SK-N-SH treated with all-trans-retinoic acid at 6 μM for 48 hours (cell line): ENCODE measurements at regions not wholly inside any gene's neighbourhood (a gene's known extent, or its start where the extent isn't known, plus 50 kb on each side); places are given as distances from the start of the nearest gene placed in this dataset.

ENCODE experiments used
- ARNTL ChIP-seq: fragments of 450-650 bp; formaldehyde crosslinking; IDR thresholded peaks from 2 replicates; pipeline ENCODE4 v1.5.0; 2020; ENCODE audit warnings: low read depth, mild to moderate bottlenecking, moderate library complexity, borderline replicate concordance
- GLIS3 ChIP-seq: fragments of 250-450 bp; sonication (Bioruptor Pico); IDR thresholded peaks from 2 replicates; pipeline ENCODE4 v1.5.0; 2020; ENCODE audit warnings: mild to moderate bottlenecking, moderate library complexity
- PATZ1 ChIP-seq: fragments of 250-450 bp; sonication (Bioruptor Pico); IDR thresholded peaks from 2 replicates; pipeline ENCODE4 v1.8.0; 2020; ENCODE audit warnings: mild to moderate bottlenecking, moderate library complexity, borderline replicate concordance
- POU6F1 ChIP-seq: fragments of 250-450 bp; sonication (Bioruptor Pico); IDR thresholded peaks from 2 replicates; pipeline ENCODE4 v1.8.0; 2021; ENCODE audit warnings: low read depth, mild to moderate bottlenecking, moderate library complexity, borderline replicate concordance
- PPARA ChIP-seq: fragments of 250-450 bp; sonication (Bioruptor Pico); IDR thresholded peaks from 2 replicates; pipeline ENCODE4 v1.5.0; 2020; ENCODE audit warnings: mild to moderate bottlenecking, borderline replicate concordance
- RARB ChIP-seq: fragments of 250-450 bp; sonication (Bioruptor Pico); IDR thresholded peaks from 2 replicates; pipeline ENCODE4 v1.8.0; 2021; ENCODE audit warnings: mild to moderate bottlenecking, moderate library complexity
- ZFP3 ChIP-seq: fragments of 250-450 bp; sonication (Bioruptor Pico); IDR thresholded peaks from 2 replicates; pipeline ENCODE4 v1.5.0; 2020; ENCODE audit warnings: mild to moderate bottlenecking, moderate library complexity
- ZFP30 ChIP-seq: fragments of 450-650 bp; formaldehyde crosslinking; IDR thresholded peaks from 2 replicates; pipeline ENCODE4 v1.5.0; 2022; ENCODE audit warnings: mild to moderate bottlenecking, moderate library complexity
- ZNF565 ChIP-seq: fragments of 450-650 bp; formaldehyde crosslinking; conservative IDR thresholded peaks from 2 replicates; pipeline ENCODE4 v1.5.0; 2020; ENCODE audit warnings: low read depth, mild to moderate bottlenecking, moderate library complexity
- ZNF70 ChIP-seq: fragments of 450-650 bp; formaldehyde crosslinking; IDR thresholded peaks from 2 replicates; pipeline ENCODE4 v1.5.0; 2020; ENCODE audit warnings: mild to moderate bottlenecking, moderate library complexity
- ZNF8 ChIP-seq: fragments of 450-650 bp; formaldehyde crosslinking; IDR thresholded peaks from 2 replicates; pipeline ENCODE4 v1.5.0; 2020; ENCODE audit warnings: mild to moderate bottlenecking, moderate library complexity

GRCh38 chr5:72651779-72652178, 144.6 kb upstream of the ZNF366 start:
- TF ChIP-seq RARB (CRISPR knock-in tag) (no peak), ZFP3 (CRISPR knock-in tag) (no peak), GLIS3 (CRISPR knock-in tag) (no peak), ZNF565 (CRISPR knock-in tag) (no peak), ARNTL (CRISPR knock-in tag) (no peak), PPARA (CRISPR knock-in tag) (no peak), ZFP30 (CRISPR knock-in tag) (no peak), ZNF8 (no peak), ZNF70 (no peak), POU6F1 (no peak), PATZ1 (no peak)
